ENCODE measurements at regions not wholly inside any gene's neighbourhood (a gene's known extent, or its start where the extent isn't known, plus 50 kb on each side); places are given as distances from the start of the nearest gene placed in this dataset.

DNA sequence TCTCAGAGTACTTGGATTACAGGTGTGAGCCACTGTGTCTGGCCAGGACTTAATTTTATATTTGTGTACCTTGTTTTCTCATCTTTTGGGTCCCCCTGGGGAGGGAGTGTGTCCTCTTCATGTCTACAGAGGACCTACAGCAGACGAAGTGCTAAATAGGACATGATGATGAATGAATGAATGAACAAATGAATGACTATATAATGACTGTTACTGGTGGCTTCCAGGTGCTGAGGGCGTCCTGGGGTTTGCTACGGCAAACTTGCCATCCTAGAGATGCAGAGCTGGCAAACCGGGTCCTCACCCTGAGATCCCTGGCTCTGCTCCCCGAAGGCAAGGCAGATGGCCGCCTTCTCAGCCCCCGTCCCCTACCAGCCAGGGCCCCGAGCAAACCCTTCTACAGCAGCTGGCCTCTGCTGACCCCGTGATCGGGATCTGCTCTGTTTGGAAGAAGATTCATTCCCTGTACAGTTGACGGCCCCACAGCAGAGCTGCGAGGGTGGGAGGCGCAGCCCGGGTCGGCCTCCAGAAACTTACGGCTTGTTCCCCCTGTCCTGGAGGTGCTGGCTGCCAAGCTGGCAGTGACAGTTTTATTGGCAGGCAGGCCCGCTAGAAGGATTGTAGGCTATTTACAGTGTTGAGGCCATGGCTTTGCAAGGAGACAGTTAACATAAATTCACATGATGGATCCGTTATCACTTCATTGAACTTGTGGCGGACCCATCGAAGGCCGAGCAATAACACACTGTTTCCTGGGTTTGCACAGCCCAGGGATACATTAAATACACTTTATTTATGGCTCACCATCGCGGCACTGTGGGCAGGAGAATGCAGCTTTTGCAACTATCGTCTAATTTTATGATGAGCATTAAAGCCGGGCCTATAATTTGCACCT lies 197.7 kb upstream of the GSE1 start:
- no peak for DNase-seq

DNA sequence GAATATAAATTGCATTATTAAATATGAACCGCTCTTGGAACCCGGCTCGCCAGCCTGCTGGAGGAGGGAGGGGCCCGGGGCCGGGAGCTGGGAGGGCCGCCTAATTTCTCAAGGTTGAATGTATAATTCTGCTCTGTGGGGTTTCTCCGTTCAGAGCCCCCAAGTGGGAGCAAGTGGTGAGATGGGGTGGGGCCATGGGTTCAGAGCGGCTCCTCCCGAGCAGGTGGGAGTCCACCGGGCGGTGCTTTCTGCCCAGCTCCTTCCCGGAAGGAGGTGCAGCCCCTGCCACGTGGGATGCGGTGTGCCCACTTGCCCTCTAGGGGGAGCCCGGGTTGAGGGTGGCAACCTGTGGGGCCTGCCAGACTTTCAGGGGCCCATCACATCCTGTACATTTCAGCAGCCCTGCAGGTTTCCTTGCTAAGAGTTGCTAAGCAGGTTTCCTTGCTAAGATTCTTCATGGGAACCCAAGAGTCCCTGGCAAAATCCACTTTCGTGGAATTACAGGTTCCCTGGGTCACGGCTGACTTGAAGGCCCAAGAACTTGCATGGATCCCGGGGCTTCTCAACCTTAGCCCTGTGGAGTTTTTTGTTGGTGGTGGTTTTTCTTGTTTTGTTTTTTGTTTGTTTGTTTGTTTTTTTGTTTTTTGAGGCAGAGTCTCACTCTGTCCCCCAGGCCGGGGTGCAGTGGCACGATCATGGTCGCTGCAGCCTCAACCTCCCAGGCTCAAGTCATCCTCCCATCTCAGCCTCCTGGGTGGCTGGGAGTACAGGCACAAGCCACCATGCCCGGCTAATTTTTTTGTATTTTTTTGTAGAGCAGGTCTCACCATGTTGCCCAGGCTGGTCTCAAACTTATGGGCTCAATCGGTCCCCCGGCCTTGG lies 196.7 kb upstream of the GSE1 start:
- DNase-seq = peak; percentile 63

DNA sequence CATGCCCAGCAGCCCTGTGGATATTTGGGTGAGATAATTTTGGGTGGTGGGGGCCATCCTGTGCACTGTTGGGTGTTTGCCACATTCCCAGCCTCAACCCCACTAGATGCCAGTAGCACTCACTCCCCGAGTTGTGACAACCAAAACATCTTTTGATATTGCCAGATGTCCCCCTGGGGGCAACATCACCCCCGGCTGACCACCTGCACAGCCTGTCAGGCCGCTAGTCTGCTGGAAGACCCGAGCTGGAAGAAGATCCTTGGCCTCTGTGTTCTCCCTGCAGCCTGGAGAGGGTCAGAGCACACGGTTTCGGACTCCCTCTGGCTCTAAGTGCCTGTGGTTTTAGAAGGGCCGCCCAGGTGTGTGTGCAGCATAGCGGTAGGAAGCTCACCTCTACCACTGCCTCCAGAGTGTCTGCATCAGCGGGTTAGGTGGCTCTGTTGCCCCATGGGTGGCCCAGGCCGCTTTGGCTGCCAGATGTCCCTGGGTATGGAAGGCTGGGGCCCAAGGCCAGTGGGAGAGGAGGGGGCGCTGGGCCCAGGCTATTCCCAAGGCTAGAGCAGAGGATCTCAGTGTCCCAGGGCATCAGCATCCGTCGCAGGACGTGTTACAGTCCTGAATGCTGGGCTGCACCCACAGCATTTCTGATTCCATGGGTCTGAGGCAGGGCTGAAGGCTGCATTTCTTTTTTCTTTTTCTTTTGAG lies 195.8 kb upstream of the GSE1 start:
- no peak for DNase-seq

DNA sequence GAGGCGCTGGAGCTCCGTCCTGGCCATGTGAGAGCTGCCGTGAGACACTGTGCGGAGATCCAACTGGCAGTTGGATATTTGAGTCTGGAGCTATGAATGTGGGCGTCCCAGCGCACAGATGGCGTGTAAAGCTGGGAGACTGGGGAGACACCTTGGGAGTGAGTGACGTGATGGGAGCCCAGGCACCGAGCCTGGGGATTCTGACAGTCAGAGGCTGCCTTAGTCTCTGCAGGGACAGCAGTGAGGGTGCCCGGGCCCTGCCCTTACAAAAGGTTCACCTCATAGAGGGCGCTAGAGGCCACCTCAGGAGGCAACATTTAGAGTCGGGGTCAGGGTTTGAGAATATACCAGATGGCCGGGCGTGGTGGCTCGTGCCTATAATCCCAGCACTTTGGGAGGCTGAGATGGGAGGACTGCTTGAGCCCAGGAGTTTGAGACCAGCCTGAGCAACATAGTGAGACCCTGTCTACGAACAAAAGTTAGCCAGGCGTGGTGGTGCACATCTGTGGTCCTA lies 194.1 kb upstream of the GSE1 start:
- DNase-seq = no peak

DNA sequence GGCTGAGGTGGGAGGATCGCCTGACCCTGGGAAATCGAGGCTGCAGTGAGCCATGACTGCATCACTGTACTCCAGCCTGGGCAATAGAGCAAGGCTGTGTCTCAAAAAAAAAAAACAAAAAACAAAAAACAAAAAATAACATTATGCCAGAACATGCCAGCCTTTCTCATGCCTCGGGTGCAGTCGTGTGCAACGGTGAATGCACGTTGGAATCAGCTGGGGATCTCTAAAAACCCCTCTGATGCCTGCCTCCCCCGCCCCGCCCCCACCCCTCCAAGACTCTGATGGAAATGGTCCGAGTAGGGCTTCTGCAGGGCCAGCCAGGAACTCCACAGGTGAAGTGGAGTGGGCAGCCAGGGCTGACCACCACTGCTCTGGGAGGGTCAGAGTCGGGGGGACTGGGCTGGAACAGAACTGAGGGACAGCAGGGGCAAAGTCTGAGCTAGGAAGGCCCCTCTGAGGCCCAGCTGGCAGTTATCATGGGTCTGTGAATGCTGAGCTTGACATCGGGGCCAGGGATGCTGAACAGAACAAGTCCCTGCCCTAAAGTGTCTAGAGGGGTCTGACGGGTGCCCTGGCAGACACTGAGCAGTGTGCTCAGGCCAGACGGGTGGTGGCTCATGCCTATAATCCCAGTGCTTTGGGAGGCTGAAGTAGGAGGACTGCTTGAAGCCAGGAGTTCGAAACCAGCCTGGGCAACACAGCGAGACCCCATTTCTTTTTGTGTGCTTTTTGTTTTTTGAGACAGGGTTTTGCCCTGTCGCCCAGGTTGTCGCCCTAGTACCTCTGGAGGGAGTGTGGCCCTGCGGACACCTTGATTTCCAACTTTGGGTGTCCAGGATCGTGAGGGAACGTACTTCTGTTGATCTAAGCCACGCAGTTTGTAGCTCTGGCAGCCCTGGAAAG lies 193.4 kb upstream of the GSE1 start:
- DNase-seq = no peak

DNA sequence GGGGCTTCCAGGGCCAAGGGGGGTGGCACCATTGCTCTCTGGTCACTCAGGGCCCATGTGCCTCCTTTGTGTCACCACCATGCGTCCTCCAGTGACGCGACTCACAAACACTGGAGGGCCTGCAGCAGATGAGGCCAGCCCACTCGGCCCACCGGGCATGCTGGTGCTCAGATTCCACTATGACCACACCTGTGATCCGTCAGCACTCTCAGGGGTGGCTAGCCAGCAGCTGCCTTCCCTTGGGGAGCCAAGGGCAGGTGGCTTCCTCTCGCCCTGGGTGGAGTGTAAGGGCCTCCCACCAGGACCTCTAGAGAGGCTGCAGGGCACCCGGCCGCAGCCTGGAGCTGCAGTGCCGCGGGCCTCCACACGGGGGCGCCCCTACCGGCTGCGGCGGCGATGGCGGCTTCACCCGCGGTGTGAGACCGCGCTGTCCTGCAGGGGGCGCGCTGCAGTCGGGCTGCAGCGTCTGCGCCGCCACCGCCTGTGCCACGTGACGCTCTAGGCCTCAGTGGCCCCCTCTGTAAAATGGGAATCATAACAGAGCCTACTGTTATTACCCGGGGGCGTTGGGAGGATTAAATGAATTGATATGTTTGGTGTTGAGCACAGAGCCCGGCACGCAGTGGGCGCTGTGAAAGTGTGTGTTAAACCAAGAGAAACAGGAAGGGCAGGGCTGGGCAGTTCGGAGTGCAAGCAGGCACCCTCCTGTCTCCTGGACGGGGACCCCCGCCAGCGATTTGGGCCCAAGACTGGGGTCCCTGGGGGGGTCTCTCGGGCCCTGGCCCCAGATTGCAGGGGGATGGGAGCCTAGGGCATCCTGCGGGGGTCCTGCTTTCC lies 192.4 kb upstream of the GSE1 start:
- peak; percentile 72 for DNase-seq

DNA sequence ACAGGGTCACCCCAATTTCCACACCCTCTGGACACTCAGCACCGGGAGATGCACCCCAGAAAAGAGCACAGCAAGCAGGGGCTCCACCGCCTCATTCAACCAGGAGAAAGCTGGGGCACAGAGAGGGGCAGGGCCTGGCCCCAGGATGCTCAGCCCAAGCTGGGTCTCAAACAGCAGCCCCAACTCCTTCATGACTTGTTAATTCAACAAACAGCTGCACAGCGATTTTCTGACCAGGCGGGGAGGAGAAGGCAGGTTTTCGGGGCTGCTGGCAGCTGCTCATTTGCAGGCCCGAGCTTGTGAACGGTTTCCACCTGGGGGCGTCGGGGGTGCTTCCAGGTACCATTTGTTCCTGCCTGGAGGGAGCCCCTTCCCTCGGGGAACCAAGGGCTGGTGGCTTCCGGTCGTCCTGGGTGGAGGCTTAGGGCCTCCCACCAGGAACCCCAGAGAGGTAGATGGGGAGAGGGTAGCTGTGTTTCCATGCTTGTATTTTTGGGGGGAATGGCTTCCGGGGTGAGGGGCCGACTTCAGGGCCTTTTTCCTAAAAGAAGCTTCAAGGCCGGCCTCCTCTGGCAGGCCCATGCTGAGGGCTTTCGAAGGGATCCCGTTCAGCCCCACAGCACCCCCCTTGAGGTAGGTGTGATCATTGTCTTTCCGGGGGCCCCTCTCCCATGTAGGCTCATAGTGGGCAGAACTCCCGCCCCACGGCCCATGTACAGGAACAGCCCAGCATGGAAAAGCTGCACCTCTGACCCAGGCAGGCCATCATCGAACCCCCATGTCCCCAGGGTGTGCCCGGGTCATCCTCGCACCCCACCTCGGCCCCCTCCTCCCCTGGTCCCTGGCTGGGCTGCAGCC lies 191.6 kb upstream of the GSE1 start:
- no peak for DNase-seq

DNA sequence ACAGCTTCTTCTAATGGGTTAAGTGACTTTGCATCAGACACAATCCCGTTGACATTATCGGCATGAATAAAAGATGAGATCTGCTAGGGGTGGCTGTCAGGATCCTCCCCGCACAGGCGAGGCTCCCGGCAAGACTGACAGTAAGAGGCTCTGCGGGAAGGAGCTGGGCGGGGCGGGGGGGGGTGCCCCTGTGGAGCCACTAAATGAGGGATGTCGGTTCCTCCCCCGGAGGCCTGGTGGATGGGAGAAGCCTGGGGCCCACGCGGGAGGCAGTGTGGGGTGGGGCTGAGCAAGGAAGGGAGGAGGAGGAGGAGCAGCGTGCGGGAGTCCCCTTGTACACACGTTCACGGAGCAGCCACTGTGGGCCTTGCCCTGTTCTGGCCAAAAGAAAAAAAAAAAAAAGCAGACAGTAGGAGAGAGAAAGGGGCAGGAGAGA lies 190.9 kb upstream of the GSE1 start:
- DNase-seq = no peak

DNA sequence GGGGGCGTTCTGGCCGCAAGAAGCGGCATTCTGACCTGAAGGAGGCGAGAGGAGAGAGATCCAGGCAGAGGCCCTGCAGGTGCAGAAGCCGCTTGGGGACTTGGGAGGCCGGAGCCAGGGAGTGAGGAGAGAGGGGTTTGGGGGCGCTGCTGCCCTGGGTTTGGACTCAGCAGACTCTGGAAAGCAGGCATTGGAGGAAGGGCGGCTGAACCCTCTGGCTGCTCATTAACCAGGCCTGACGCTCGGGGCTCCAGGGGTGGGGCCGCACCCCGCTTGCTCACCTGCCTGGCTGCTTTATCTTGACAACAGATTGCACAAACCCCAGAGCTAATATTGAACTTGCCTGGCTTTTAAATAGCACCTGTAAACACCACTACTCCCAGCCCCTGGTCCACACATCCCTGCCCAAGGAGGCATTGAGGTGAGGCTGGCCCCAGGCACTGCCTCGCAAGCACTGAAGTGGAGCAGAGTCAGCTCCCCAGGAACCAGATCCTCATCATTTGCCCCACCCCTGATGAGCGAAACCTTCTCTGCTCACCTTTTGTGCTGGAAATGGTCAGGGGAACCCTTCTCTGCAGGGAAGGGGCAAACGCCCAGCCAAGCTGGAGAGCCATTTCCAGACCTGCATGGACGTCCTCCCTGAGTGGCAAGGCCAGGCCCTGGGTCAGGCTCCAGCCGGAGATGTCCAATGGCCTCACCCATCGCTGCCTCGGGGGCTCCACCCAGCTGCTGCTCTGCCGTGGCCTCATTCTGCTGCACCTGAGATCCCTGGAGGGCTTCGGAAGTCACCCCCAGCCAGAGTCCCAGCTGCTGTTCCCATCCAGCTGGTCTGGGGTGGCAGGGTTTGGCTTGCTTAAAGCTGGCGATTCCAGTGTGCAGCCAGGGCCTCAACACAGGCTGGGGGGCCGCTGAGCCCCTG lies 190.2 kb upstream of the GSE1 start:
- DNase-seq = no peak

DNA sequence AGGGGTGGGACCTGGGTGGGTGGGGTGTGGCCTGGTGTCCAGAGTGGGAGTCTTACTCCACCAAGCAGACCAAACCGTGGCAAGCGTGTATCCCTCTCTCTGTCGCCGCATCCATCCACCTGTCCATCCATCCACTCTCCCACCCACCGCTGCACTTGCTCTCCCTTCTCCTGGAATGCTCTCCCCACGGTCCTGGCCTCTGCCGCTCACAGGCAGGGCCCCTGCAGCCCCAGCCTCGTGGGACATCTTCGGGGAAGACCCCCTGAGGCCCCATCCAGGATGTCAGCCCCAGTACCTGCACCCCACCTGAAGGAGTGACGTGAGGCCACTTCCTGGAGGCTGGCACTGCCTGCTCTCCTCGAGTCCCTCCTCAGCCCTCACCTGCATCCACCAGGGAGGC lies 189.5 kb upstream of the GSE1 start:
- no peak for DNase-seq

DNA sequence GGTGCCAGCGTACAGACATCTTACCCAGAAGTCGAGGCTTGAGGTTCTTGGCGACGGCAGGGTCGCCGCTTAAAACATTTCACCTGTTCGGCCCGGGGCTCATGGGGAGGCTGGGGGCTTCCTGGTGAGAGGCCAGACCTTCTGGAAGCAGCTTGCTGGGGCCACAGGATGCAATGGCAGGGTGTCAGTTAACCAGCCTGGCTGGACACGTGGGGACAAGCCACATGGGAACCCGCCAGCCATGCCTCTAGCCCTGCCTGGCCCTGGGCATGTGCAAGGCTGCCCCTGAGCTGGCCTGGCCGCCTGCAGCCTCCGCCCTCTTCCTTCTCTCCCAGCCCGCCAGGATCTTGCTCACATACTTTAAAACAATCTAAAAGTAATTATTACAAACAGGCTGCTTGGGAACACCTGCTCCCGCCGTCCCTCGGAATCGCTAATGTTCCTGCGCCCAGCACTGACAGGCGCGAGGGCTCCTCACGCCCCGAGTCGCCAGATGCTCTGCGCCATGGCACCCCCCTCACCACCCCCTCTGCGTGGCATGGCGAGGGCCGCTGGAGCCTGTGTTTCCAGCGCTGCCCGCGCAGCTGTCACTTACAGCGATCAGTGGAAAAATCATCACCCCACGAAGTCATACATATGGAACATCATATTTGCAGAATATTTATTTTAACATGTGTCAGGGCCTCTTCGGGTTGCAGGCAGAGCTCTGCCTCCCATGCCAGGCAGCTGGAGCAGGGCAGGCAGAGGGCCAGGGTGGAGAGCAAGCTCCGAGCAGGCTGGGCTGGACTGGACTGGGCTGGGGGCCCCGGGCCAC lies 188.7 kb upstream of the GSE1 start:
- no peak for DNase-seq

DNA sequence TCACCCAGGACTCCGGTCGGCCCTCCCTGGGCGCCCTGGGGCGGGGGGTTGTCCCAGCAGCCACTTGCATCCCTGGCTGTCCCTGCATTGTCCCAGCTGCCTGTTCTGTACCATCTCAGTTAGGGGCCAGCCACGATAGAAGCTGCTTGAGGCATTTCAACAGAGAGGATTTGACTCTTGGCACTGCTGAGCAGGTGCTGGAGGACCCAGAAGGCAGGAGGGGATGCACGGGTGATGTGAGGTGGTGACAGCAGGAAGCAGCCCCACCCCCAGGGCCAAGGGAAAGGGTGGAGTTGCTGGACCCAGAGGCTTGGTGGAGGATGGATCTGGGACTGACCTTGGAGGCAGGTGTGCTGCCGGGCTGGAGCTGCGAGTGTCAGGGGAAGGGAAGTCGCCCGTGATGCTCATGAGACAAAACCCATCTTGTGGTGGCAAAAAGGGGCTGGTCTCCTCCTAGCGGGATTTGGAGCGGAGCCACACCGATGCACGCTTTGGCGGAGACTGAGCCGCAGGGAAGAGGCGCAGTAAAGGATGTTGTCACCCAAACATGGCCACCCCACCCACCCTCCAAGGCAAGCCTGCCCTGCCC lies 188.0 kb upstream of the GSE1 start:
- no peak for DNase-seq

DNA sequence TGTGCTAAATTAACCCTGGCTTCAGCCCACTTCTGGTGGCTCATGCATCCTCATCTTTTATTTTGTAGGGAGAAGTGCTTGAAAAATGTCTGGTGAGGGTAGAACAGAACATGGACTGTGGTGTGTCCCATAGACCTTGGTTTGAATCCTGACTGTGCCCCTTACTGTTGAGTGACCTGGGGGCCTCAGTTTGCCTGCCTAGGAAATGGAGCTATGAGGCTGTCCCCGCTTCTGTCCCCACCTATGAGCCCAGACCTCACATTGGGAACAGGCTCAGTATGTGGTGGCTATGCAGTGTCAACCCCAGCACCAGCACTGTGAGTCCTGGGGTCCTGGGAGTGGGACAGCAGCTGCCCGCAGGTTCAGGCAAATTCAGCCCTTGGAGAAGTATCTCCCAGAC lies 186.3 kb upstream of the GSE1 start:
- DNase-seq = no peak

DNA sequence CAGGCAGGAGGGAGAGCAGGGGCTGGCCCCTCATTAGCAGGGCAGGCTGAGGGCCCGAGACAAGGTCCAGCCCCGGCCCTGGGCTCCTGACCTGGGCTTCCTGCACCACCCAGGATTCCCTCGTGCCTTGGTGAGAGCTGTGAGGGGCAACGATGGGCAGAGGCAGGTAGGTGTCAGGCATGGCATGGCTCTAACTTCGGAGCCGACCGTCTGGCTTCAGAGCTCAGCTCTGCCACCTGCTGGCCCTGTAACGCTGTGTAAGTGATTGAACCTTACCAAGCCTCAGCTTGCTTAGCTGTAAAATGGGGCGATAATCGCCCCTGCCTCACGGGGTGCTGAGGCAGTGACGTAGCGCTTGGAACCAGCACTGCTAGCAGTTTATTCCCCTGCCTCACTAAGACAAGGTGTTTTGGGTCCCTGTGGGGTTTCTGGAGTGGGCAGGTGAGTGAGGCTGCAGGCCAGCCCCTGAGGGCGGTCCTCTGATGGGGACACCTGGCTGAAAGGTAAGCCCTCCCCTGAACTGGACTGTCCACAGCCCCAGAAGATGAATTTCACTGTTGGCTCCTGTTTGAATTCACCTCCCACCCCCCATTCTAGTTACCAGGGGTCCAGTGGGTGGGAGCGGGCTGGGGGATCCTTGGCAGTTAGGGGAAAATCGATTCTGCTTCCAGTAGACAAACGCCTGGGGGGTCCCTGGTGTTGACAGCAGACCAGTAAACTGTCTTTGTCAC lies 184.8 kb upstream of the GSE1 start:
- peak; percentile 58 for DNase-seq

DNA sequence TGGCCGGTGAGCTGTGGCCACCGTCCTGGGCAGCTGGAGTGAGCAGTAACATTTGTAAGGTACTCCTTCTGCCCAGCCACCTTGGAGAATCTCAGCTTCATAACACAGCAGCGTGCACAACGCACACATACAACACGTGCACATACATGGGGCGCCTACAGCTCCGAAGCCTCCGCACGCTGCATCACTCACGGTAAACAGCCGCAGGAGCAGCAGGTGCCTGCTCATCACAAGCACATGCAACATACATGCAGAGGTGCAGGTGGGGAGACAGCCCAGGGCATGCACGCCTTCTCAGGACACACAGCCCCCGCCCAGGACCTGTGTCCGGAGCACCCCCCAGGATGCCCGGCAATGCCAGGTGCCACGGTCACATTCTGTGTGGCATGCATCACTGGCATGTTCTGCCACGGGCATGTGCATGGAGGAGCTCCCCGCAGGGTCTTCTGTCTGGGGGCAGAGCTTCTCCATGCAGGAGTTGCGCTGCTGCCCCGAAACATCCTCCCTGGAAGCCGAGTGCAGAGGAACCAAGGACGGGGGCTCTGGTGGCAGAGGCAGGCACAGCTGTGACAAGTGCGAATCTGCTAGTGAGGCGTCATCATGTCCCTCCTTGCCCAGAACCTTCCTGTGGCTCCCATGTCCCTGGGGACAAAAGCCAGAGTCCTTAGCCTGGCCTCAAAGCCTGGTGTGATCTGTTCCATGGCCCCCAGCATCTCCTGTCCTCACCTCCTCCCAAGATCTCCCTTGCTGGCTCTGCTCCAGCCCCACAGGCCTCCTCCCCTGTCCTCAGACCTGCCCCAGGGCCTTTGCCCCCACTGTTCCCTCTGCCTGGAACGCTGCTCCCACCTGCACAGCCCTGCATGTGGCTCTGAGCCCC lies 184.0 kb upstream of the GSE1 start:
- no peak for DNase-seq
